Progenitor cell of endocrine pancreas (in vitro differentiated cells): ENCODE measurements at regions not wholly inside any gene's neighbourhood (a gene's known extent, or its start where the extent isn't known, plus 50 kb on each side); places are given as distances from the start of the nearest gene placed in this dataset.

Experiments used
- DNase-seq: peaks from one replicate; pipeline ENCODE4 v3.0.0; 2021; ENCODE audit warnings: low spot score; ENCODE audit not compliant: unreplicated experiment
- H3K27ac Mint-ChIP-seq: 2 replicates; pipeline ENCODE4 v1.8.0; 2021; ENCODE audit warnings: mild to moderate bottlenecking, moderate library complexity, mixed read lengths
- H3K27me3 Mint-ChIP-seq: 2 replicates; pipeline ENCODE4 v1.8.0; 2021; ENCODE audit warnings: mixed read lengths
- H3K36me3 Mint-ChIP-seq: 2 replicates; pipeline ENCODE4 v1.8.0; 2022; ENCODE audit warnings: mixed read lengths; ENCODE audit not compliant: insufficient read depth
- H3K4me1 Mint-ChIP-seq: 2 replicates; pipeline ENCODE4 v1.8.0; 2021; ENCODE audit warnings: low read depth, mixed read lengths
- H3K4me3 Mint-ChIP-seq: 2 replicates; pipeline ENCODE4 v1.8.0; 2021; ENCODE audit warnings: low read depth, mild to moderate bottlenecking, moderate library complexity, mixed read lengths
- H3K9me3 Mint-ChIP-seq: 2 replicates; pipeline ENCODE4 v1.8.0; 2021; ENCODE audit warnings: low read depth, mixed read lengths
- CTCF ChIP-seq: fragments of 200-600 bp; sonication (generic); IDR thresholded peaks from one replicate; pipeline ENCODE4 v1.5.0; 2021; ENCODE audit warnings: antibody characterized with exemption, mild to moderate bottlenecking; ENCODE audit not compliant: unreplicated experiment

GRCh38 chr11:26846227-26846626 lies 124.4 kb upstream of the SLC5A12 start:
- Mint-ChIP-seq H3K9me3 (no peaks in the 10 kb centered on the region), H3K36me3 (no peaks in the 10 kb centered on the region), H3K27ac (no peak overlapping the region), H3K4me1 (peaks cover 7% of the 10 kb centered on the region), H3K4me3 (no peak overlapping the region), H3K27me3 (no peaks in the 10 kb centered on the region)
- no peak for TF ChIP-seq CTCF
- DNase-seq, result no peak

- Mint-ChIP-seq H3K27ac (no peak overlapping the region), H3K9me3 (no peaks in the 10 kb centered on the region), H3K36me3 (no peaks in the 10 kb centered on the region), H3K4me1 (peaks cover 7% of the 10 kb centered on the region), H3K27me3 (no peaks in the 10 kb centered on the region), H3K4me3 (no peak overlapping the region)
- DNase-seq, result no peak
- TF ChIP-seq CTCF, result no peak
These were observed 125.6 kb upstream of the SLC5A12 start for GRCh38 chr11:26847459-26847858.

GRCh38 chr11:26847977-26848376 lies 126.1 kb upstream of the SLC5A12 start:
- H3K9me3 Mint-ChIP-seq, result no peaks in the 10 kb centered on the region
- no peak overlapping the region for H3K27ac Mint-ChIP-seq
- H3K4me3 Mint-ChIP-seq, result no peak overlapping the region
- no peak for DNase-seq
- no peak for TF ChIP-seq CTCF
- peaks cover 7% of the 10 kb centered on the region for H3K4me1 Mint-ChIP-seq
- H3K27me3 Mint-ChIP-seq, result no peaks in the 10 kb centered on the region
- no peaks in the 10 kb centered on the region for H3K36me3 Mint-ChIP-seq

- Mint-ChIP-seq H3K27me3 (no peaks in the 10 kb centered on the region), H3K4me3 (no peak overlapping the region)
These were observed 127.2 kb upstream of the SLC5A12 start for GRCh38 chr11:26849036-26849435.

GRCh38 chr11:26851291-26851690 lies 129.4 kb upstream of the SLC5A12 start:
- no peak for TF ChIP-seq CTCF
- H3K4me3 Mint-ChIP-seq, result no peak overlapping the region
- H3K9me3 Mint-ChIP-seq, result no peaks in the 10 kb centered on the region
- H3K27me3 Mint-ChIP-seq, result no peaks in the 10 kb centered on the region
- H3K36me3 Mint-ChIP-seq, result no peaks in the 10 kb centered on the region
- H3K27ac Mint-ChIP-seq, result no peak overlapping the region
- peaks cover 7% of the 10 kb centered on the region for H3K4me1 Mint-ChIP-seq
- no peak for DNase-seq

More at GRCh38 chr11:26849036-26849435, 127.2 kb upstream of the SLC5A12 start:
- Mint-ChIP-seq H3K4me1 (peaks cover 7% of the 10 kb centered on the region), H3K36me3 (no peaks in the 10 kb centered on the region), H3K9me3 (no peaks in the 10 kb centered on the region), H3K27ac (no peak overlapping the region)
- DNase-seq, result no peak
- TF ChIP-seq CTCF, result no peak
